Parathyroid adenoma (tissue), 2 donors: ENCODE measurements at regions not wholly inside any gene's neighbourhood (a gene's known extent, or its start where the extent isn't known, plus 50 kb on each side); places are given as distances from the start of the nearest gene placed in this dataset.
"Not testable (repeated sequence)": the region's sequence is repeated elsewhere in the genome, so short reads cannot be mapped to it uniquely, and the experiment has no call there.

Experiments used
- H2AFZ ChIP-seq: fragments of 300-600 bp; sonication (generic); one replicate; pipeline ENCODE4 v1.7.0; 2017; ENCODE audit warnings: antibody characterized with exemption, mild to moderate bottlenecking
- H3K27ac ChIP-seq: fragments of 300-600 bp; sonication (generic); one replicate; pipeline ENCODE4 v1.7.0; 2017
- H3K27me3 ChIP-seq: fragments of 300-600 bp; sonication (generic); one replicate; pipeline ENCODE4 v1.7.0; 2017; ENCODE audit warnings: low read length; ENCODE audit not compliant: control insufficient read depth, insufficient read depth
- H3K36me3 ChIP-seq: fragments of 300-600 bp; sonication (generic); one replicate; pipeline ENCODE4 v1.7.0; 2017; ENCODE audit warnings: low read length; ENCODE audit not compliant: control insufficient read depth, insufficient read depth
- H3K4me1 ChIP-seq: fragments of 300-600 bp; sonication (generic); one replicate; pipeline ENCODE4 v1.7.0; 2017; ENCODE audit warnings: control low read depth
- H3K4me2 ChIP-seq: fragments of 300-600 bp; sonication (generic); one replicate; pipeline ENCODE4 v1.7.0; 2017; ENCODE audit warnings: low read length
- H3K4me3 ChIP-seq: fragments of 300-600 bp; sonication (generic); one replicate; pipeline ENCODE4 v1.7.0; 2017; ENCODE audit warnings: low read depth, low read length
- H3K79me2 ChIP-seq: fragments of 300-600 bp; sonication (generic); one replicate; pipeline ENCODE4 v1.7.0; 2017; ENCODE audit warnings: control low read depth
- H3K9ac ChIP-seq: fragments of 300-600 bp; sonication (generic); one replicate; pipeline ENCODE4 v1.7.0; 2017; ENCODE audit warnings: mild to moderate bottlenecking
- H3K9me3 ChIP-seq: fragments of 300-600 bp; sonication (generic); one replicate; pipeline ENCODE4 v1.7.0; 2017; ENCODE audit warnings: low read length; ENCODE audit not compliant: control insufficient read depth
- donor health status: primary hyperparathyroidism.

- not testable (repeated sequence) for H3K4me2 ChIP-seq, H3K27ac ChIP-seq, H3K4me3 ChIP-seq, H3K79me2 ChIP-seq, H3K9me3 ChIP-seq, H3K9ac ChIP-seq, H2AFZ ChIP-seq, H3K4me1 ChIP-seq, H3K27me3 ChIP-seq, H3K36me3 ChIP-seq
Observed at GRCh38 chr17:15835481-15835880, 103.4 kb downstream of the TBC1D26 start.

GRCh38 chr17:15836249-15836982, 104.3 kb downstream of the TBC1D26 start:
- not testable (repeated sequence) for H3K4me1 ChIP-seq, H3K36me3 ChIP-seq, H3K79me2 ChIP-seq, H3K27me3 ChIP-seq, H3K9ac ChIP-seq, H3K4me2 ChIP-seq, H2AFZ ChIP-seq, H3K9me3 ChIP-seq, H3K27ac ChIP-seq, H3K4me3 ChIP-seq

- H3K9me3 ChIP-seq, H3K4me3 ChIP-seq, H2AFZ ChIP-seq, H3K36me3 ChIP-seq, H3K4me1 ChIP-seq, H3K4me2 ChIP-seq, H3K27ac ChIP-seq, H3K9ac ChIP-seq, H3K79me2 ChIP-seq, H3K27me3 ChIP-seq: not testable (repeated sequence)
Observed at GRCh38 chr17:15836991-15837390, 104.9 kb downstream of the TBC1D26 start.

- not testable (repeated sequence) for H3K4me3 ChIP-seq, H3K79me2 ChIP-seq, H3K4me2 ChIP-seq, H2AFZ ChIP-seq, H3K27ac ChIP-seq, H3K9me3 ChIP-seq, H3K9ac ChIP-seq, H3K27me3 ChIP-seq, H3K36me3 ChIP-seq, H3K4me1 ChIP-seq
Observed at GRCh38 chr17:15847447-15848229, 97.3 kb upstream of the ADORA2B start.

- not testable (repeated sequence) for H3K79me2 ChIP-seq, H3K4me3 ChIP-seq, H3K4me1 ChIP-seq, H3K27me3 ChIP-seq, H3K27ac ChIP-seq, H3K4me2 ChIP-seq, H3K9ac ChIP-seq, H3K9me3 ChIP-seq, H3K36me3 ChIP-seq, H2AFZ ChIP-seq
Observed at GRCh38 chr17:15849054-15849453, 95.9 kb upstream of the ADORA2B start.

GRCh38 chr17:15850071-15850470, 94.9 kb upstream of the ADORA2B start:
- not testable (repeated sequence) for H3K4me3 ChIP-seq, H3K9me3 ChIP-seq, H2AFZ ChIP-seq, H3K36me3 ChIP-seq, H3K79me2 ChIP-seq, H3K27ac ChIP-seq, H3K4me2 ChIP-seq, H3K27me3 ChIP-seq, H3K4me1 ChIP-seq, H3K9ac ChIP-seq

GRCh38 chr17:15850687-15851086, 94.2 kb upstream of the ADORA2B start:
- H3K27me3 ChIP-seq, result not testable (repeated sequence)

GRCh38 chr17:15852863-15853262, 92.1 kb upstream of the ADORA2B start:
- H3K9ac ChIP-seq, H3K9me3 ChIP-seq, H3K36me3 ChIP-seq, H3K27ac ChIP-seq, H3K4me1 ChIP-seq, H3K79me2 ChIP-seq, H3K4me3 ChIP-seq, H2AFZ ChIP-seq, H3K4me2 ChIP-seq, H3K27me3 ChIP-seq: not testable (repeated sequence)

More at GRCh38 chr17:15850687-15851086, 94.2 kb upstream of the ADORA2B start:
- not testable (repeated sequence) for H3K9ac ChIP-seq, H3K36me3 ChIP-seq, H3K4me1 ChIP-seq, H2AFZ ChIP-seq, H3K4me2 ChIP-seq, H3K79me2 ChIP-seq, H3K9me3 ChIP-seq, H3K4me3 ChIP-seq, H3K27ac ChIP-seq

GRCh38 chr17:15856191-15856590, 88.7 kb upstream of the ADORA2B start:
- not testable (repeated sequence) for H3K79me2 ChIP-seq, H3K4me2 ChIP-seq, H3K36me3 ChIP-seq, H3K27me3 ChIP-seq, H3K27ac ChIP-seq, H3K4me3 ChIP-seq, H3K9me3 ChIP-seq, H2AFZ ChIP-seq, H3K4me1 ChIP-seq, H3K9ac ChIP-seq

GRCh38 chr17:15856745-15857144, 88.2 kb upstream of the ADORA2B start:
- H3K4me2 ChIP-seq, H3K4me1 ChIP-seq, H3K27ac ChIP-seq, H2AFZ ChIP-seq, H3K27me3 ChIP-seq, H3K4me3 ChIP-seq, H3K79me2 ChIP-seq, H3K9ac ChIP-seq, H3K9me3 ChIP-seq, H3K36me3 ChIP-seq: not testable (repeated sequence)

- H3K4me2 ChIP-seq, H2AFZ ChIP-seq, H3K9me3 ChIP-seq, H3K9ac ChIP-seq, H3K79me2 ChIP-seq, H3K27ac ChIP-seq, H3K36me3 ChIP-seq, H3K27me3 ChIP-seq, H3K4me3 ChIP-seq, H3K4me1 ChIP-seq: not testable (repeated sequence)
Observed at GRCh38 chr17:15858082-15858481, 86.8 kb upstream of the ADORA2B start.
